ENCODE measurements at regions not wholly inside any gene's neighbourhood (a gene's known extent, or its start where the extent isn't known, plus 50 kb on each side); places are given as distances from the start of the nearest gene placed in this dataset.

GRCh38 chr13:65825039-65825438 is 1405.1 kb downstream of the PCDH9 start:
- TF ChIP-seq POLR2AphosphoS5 (IDR thresholded peaks at IDR 0.05; ENCODE audit: low read depth) (no peak), CTCF (conservative IDR thresholded peaks at IDR 0.05; ENCODE audit: low read depth in 2 of 2) (no peak), EZH2 (IDR thresholded peaks at IDR 0.05; ENCODE audit: low read depth, unreplicated experiment) (no peak), EZH2phosphoT487 (IDR thresholded peaks at IDR 0.05; ENCODE audit: unreplicated experiment) (no peak), CREB1 (CRISPR knock-in tag; IDR thresholded peaks at IDR 0.05; ENCODE audit: low read depth) (no peak)

All from GM23338 (cell line).